ENCODE measurements at regions not wholly inside any gene's neighbourhood (a gene's known extent, or its start where the extent isn't known, plus 50 kb on each side); places are given as distances from the start of the nearest gene placed in this dataset.

- H3F3A ChIP-seq (ENCODE audit: insufficient read depth, low read length, poor library complexity, severe bottlenecking) = no peaks in the 10 kb centered on the region
- H4K20me1 ChIP-seq (ENCODE audit: insufficient read depth) = no peaks in the 10 kb centered on the region
- TF ChIP-seq CTCF (IDR thresholded peaks at IDR 0.05; ENCODE audit: poor library complexity, severe bottlenecking) (no peak), SMC3 (conservative IDR thresholded peaks at IDR 0.05; ENCODE audit: poor library complexity) (no peak), EZH2 (IDR thresholded peaks at IDR 0.05; ENCODE audit: borderline replicate concordance, insufficient read depth, low read length, poor library complexity, severe bottlenecking) (no peak), MXI1 (conservative IDR thresholded peaks at IDR 0.05; ENCODE audit: poor library complexity, severe bottlenecking) (no peak), RAD21 (conservative IDR thresholded peaks at IDR 0.05) (no peak), POLR2AphosphoS5 (IDR thresholded peaks at IDR 0.05) (no peak), TAF1 (IDR thresholded peaks at IDR 0.05; ENCODE audit: low read depth) (no peak), EP300 (conservative IDR thresholded peaks at IDR 0.05; ENCODE audit: poor library complexity, severe bottlenecking) (no peak), REST (IDR thresholded peaks at IDR 0.05; ENCODE audit: borderline replicate concordance) (no peak)
- H3K79me2 ChIP-seq (replicated peaks; ENCODE audit: insufficient read depth, low read length) = no peaks in the 10 kb centered on the region
- H3K36me3 ChIP-seq (ENCODE audit: insufficient read depth, low read length) = no peaks in the 10 kb centered on the region
- no peak overlapping the region for H3K4me3 ChIP-seq (ENCODE audit: low read length)
- H3K9ac ChIP-seq (ENCODE audit: low read length) = no peak overlapping the region
- no peak overlapping the region for H2AFZ ChIP-seq (ENCODE audit: low read depth, low read length)
- H3K27me3 ChIP-seq (ENCODE audit: insufficient read depth, low read depth, low read length) = no peaks in the 10 kb centered on the region
- H3K9me3 ChIP-seq (ENCODE audit: low read length) = no peaks in the 10 kb centered on the region
- no peak overlapping the region for H3K4me2 ChIP-seq (ENCODE audit: low read length)
- no peaks in the 10 kb centered on the region for H3K9me2 ChIP-seq (ENCODE audit: insufficient read depth, low read length)
- no peak overlapping the region for H3K27ac ChIP-seq (ENCODE audit: low read length)
These were observed 211.3 kb upstream of the IRX4 start for GRCh38 chr5:2093859-2094615.

GRCh38 chr5:2091921-2092320, 209.2 kb upstream of the IRX4 start:
- Histone ChIP-seq H3K27ac (ENCODE audit: low read length) (no peak overlapping the region), H3K9me2 (ENCODE audit: insufficient read depth, low read length) (no peaks in the 10 kb centered on the region), H3K79me2 (replicated peaks; ENCODE audit: insufficient read depth, low read length) (no peaks in the 10 kb centered on the region), H3K9ac (ENCODE audit: low read length) (no peak overlapping the region), H3K9me3 (ENCODE audit: low read length) (no peaks in the 10 kb centered on the region), H4K20me1 (ENCODE audit: insufficient read depth) (no peaks in the 10 kb centered on the region), H3K36me3 (ENCODE audit: insufficient read depth, low read length) (no peaks in the 10 kb centered on the region), H3K27me3 (ENCODE audit: insufficient read depth, low read depth, low read length) (no peaks in the 10 kb centered on the region), H2AFZ (ENCODE audit: low read depth, low read length) (no peak overlapping the region), H3K4me2 (ENCODE audit: low read length) (no peak overlapping the region), H3K4me3 (ENCODE audit: low read length) (no peak overlapping the region), H3F3A (ENCODE audit: insufficient read depth, low read length, poor library complexity, severe bottlenecking) (no peaks in the 10 kb centered on the region)
- TF ChIP-seq RAD21 (conservative IDR thresholded peaks at IDR 0.05) = no peak
- TF ChIP-seq POLR2AphosphoS5 (IDR thresholded peaks at IDR 0.05) = no peak
- TF ChIP-seq REST (IDR thresholded peaks at IDR 0.05; ENCODE audit: borderline replicate concordance) = no peak
- no peak for TF ChIP-seq CTCF (IDR thresholded peaks at IDR 0.05; ENCODE audit: poor library complexity, severe bottlenecking)
- no peak for TF ChIP-seq MXI1 (conservative IDR thresholded peaks at IDR 0.05; ENCODE audit: poor library complexity, severe bottlenecking)
- TF ChIP-seq SMC3 (conservative IDR thresholded peaks at IDR 0.05; ENCODE audit: poor library complexity) = no peak
- no peak for TF ChIP-seq EZH2 (IDR thresholded peaks at IDR 0.05; ENCODE audit: borderline replicate concordance, insufficient read depth, low read length, poor library complexity, severe bottlenecking)
- TF ChIP-seq TAF1 (IDR thresholded peaks at IDR 0.05; ENCODE audit: low read depth) = no peak
- no peak for TF ChIP-seq EP300 (conservative IDR thresholded peaks at IDR 0.05; ENCODE audit: poor library complexity, severe bottlenecking)

Data from neural cell (in vitro differentiated cells).